DMS 273 (cell line): ENCODE measurements at regions not wholly inside any gene's neighbourhood (a gene's known extent, or its start where the extent isn't known, plus 50 kb on each side); places are given as distances from the start of the nearest gene placed in this dataset.
A peak's percentile ranks its signal among the peaks of the same experiment; 100 is the strongest.
"Not testable (repeated sequence)": the region's sequence is repeated elsewhere in the genome, so short reads cannot be mapped to it uniquely, and the experiment has no call there.

Source experiments
- DNase-seq: peaks from one replicate; lab custom pipeline; 2025; ENCODE audit not compliant: unreplicated experiment; lab: John Stamatoyannopoulos, UW

- DNase-seq = no peak
Observed at GRCh38 chr12:97711392-97711791, 248.8 kb downstream of the RMST start.

GRCh38 chr12:97713270-97713669 is 250.7 kb downstream of the RMST start:
- no peak for DNase-seq

DNA sequence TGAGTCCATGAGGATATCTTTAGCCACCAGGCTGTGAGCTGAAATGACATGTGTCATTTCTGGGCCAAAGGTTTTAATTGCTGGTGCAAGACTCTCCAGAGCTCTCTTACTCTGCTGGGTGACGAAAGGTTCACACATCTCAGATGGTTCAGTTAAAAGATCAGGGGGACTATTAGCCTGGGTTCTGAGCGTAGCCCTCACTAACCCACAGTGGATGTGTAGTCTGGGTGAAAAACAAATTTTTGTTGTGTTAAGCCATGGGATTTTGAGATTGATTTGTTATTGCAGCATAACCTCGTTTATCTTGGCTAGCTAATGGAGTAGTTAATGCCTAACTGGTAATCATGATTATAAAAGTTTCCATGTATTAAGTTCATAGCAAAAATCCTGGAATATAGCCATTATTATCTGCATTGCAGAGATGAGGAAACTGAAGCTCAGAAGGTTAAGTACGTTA is 251.5 kb downstream of the RMST start:
- no peak for DNase-seq

DNA sequence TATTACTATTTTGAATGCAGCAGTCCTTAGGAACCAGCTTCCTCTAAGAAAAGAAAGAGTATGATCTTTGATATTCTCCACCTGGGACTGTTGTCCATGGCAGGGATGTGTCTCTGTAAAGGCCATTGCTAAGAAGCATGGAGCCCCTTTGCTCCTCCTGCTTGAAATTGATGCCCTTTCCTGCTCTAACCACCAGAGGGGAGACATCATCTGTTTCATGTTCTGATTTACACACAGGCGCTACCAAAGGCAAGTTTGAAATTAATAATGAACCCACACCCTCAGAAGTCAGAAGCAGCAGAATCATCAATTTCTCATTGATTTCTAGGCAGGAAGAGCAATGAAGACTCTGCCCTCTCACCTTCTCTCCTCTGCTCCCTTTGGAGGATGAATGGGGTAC is 253.8 kb downstream of the RMST start:
- DNase-seq = peak; percentile 8

DNA sequence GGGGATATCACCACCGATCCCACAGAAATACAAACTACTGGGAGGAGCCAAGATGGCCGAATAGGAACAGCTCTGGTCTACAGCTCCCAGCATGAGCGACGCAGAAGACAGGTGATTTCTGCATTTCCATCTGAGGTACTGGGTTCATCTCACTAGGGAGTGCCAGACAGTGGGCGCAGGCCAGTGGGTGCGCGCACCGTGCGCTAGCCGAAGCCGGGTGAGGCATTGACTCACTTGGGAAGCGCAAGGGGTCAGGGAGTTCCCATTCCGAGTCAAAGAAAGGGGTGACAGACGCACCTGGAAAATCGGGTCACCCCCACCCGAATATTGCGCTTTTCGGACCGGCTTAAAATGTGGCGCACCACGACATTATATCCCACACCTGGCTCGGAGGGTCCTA is 261.2 kb downstream of the RMST start:
- not testable (repeated sequence) for DNase-seq

- no peak for DNase-seq
Observed at GRCh38 chr12:97745406-97746101, 282.9 kb downstream of the RMST start.

DNA sequence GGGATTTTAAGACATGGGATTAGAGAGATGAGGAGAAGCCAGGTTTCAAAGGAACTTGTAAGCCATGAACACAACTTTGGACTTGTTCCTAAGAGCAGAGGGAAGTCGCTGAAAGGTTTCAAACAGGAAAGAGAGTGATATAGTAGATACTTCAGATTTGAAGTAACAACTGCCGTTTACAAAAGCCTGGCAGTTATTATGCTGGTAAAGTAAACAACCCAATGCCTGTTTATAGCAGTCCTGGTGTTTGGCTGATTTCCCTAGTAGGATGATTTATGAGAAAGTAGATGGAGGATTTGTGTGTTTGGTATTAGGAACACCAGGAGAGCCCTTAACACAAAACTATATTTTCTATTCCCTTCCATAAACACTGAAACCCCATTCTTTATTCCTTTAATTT is 285.7 kb downstream of the RMST start:
- no peak for DNase-seq

DNA sequence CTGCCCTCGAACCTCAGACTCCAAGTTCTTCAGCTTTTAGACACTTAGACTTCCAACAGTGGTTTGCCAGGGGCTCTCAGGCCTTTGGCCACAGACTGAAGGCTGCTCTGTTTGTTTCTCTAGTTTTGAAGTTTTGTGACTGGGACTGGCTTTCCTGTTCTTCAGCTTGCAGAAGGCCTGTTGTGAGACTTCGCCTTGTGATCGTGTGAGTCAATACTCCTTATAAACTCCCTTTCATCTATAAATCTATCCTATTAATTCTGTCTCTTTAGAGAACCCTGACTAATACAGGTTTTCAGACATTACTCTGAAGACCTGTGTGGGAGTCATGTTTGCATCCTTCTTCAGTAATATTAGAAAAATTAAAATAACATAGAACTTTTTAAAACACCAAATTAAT is 289.1 kb downstream of the RMST start:
- no peak for DNase-seq

DNA sequence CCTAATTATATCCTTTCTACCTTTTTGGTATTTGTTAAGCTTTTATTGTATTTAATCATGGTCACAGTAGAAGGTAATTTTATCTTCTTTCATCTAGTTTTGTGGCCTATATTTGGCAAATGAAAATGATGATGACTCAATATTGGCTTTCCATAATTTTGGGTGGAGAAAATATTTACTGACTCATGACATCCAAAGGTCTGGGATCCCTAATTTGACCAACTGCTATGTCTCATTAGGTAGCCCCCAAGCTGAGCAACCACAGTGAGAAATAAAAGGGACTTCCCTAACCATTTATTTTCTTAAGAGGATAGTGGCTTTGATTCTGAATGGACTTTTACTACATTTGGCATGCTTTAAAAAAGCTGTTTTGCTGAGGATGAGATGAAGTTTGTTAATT is 289.5 kb downstream of the RMST start:
- no peak for DNase-seq

DNA sequence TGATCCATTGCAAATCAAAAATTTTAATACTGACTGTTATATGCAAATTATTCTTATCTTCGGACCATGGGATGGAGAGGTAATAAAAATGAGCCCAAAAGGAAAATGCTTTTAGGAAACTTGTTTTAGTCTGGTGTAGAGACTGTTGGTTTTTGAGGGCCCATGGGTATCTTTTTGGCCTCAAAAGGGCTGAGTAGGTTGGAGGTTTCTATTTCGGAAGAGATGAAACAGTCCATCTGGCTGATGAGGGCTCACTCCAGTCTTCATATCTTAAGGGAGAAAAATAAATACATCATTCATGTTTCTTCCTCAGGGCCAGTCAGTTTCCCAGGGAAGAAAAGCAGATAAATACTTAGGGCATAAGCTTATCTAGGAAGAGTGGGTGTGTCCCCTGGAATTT is 290.7 kb downstream of the RMST start:
- no peak for DNase-seq

GRCh38 chr12:97754306-97754705 is 291.7 kb downstream of the RMST start:
- DNase-seq = no peak

GRCh38 chr12:97756066-97756666 is 293.6 kb downstream of the RMST start:
- DNase-seq = no peak

GRCh38 chr12:97756741-97757140 is 294.1 kb downstream of the RMST start:
- DNase-seq = no peak

DNA sequence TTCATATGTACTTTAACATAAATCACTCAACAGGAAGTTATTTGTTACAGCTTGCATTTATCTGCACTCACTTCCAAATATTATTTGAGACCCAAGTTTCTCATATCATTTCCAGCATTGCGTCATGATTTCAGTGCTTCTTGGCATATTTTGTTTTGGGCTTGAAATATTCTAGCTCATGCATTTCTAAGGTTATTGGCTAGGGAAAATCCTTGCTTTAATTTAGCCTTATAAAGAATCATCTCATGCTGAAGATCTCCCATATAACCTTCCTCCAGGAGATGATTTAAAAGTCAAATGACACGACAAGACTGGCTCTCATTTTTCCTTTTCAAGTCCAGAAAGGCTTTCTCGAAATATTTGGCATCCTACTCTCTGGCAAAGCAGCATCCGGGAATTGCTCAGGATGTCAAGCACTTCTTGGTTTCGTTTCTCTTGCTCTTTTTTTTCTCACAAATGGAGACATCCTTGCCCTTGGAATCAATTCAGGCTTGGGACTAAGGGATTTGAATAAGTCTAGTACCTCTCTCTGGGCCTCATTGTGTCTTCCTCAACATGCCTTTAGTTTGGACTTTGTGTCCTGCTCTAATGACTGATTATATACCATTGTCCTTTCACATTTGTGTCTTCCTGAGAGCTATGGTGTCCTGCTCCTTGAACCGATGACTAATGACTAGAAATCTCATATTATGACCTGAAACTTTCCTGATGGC is 295.0 kb downstream of the RMST start:
- DNase-seq = no peak

GRCh38 chr12:97758194-97758501 is 295.5 kb downstream of the RMST start:
- no peak for DNase-seq

DNA sequence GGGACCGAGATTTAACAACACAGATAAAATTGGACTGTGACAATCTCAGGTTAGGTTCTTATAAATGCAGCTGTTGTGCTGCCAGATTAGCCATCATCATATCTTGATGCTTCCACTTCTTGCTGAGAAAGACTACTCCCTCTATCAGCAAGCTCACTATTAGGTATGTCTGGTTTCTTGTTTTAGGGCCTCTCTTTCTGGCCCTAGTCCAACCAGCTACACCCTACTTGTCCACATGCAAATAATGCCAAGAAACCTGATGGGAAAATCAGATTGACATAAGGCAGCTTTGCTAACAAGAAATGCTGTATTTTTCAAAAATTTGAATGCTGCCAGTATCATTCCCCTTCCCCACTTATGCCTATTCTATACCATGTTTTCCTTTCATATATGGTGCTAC is 296.0 kb downstream of the RMST start:
- DNase-seq = no peak

DNA sequence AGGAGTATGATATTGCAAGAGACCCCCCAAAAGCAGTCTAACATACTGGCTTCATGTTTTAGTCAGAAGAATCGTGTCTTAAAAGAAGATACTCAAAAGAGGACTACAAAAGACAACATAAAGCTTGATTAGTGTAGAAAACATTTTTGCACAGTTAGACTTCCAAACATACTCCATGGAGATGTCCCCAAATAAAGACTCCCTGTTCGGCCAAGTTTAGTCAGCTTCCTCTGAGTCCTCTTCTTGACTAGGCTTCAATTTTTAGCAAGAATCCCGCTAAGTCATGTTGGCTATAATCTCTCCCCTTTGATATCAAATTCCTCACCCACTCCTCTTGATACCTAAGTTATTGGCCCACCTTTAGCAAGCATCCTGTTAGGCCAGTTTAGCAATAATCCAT is 298.0 kb downstream of the RMST start:
- DNase-seq = no peak

DNA sequence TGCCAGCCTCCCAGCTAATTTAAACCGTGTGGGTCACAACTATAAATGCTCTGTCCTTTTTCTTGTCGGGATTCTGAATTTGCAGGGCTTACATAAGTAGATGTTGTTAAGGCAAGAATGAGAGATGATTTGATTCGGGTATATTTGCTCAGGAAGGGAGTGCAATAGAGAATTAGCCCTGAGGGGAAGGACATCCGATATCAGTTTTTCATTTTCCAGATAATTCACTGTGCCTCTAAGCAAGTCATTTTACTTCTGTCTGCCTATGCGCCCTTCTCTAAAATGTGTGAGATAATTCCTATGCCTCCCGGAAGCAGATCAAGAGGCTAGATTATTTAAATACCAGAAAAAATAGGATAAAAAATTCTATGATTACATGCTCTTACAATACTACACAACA is 300.5 kb downstream of the RMST start:
- no peak for DNase-seq

DNA sequence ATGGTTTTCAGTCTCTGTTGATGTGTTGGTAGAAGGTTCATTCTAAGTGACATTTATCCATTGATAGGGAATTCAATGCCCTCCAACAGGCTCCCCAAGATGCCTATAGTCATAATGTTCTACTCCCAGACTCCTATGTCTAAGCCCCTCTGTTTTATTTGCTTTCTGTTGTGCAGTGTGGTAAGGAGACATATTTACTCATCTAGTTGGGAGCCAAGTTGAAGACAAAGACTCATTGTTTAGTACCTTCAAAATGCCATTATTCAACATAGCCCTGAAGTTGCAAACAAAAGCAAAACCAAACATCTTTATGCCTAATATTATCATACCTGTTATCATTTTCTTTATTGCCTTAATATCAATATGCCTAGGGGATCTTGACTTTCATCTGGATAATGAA is 302.1 kb downstream of the RMST start:
- no peak for DNase-seq

GRCh38 chr12:97767347-97767746 is 304.7 kb downstream of the RMST start:
- DNase-seq = no peak

- DNase-seq = no peak
Observed at GRCh38 chr12:97778111-97778510, 315.5 kb downstream of the RMST start.

- DNase-seq = no peak
Observed at GRCh38 chr12:97781342-97781741, 318.7 kb downstream of the RMST start.

- no peak for DNase-seq
Observed at GRCh38 chr12:97784904-97785303, 322.3 kb downstream of the RMST start.
